ENCODE measurements at regions not wholly inside any gene's neighbourhood (a gene's known extent, or its start where the extent isn't known, plus 50 kb on each side); places are given as distances from the start of the nearest gene placed in this dataset.

- TF ChIP-seq CTCF (IDR thresholded peaks at IDR 0.05; ENCODE audit: borderline replicate concordance, extremely low read depth, low read length, poor library complexity, severe bottlenecking) (no peak), EZH2 (IDR thresholded peaks at IDR 0.05; ENCODE audit: borderline replicate concordance, low read depth, low read length, severe bottlenecking) (no peak)
These were observed 139.4 kb upstream of the TLR4 start for GRCh38 chr9:117564839-117565238.
